Prostate gland (tissue), 2 donors: ENCODE measurements at regions not wholly inside any gene's neighbourhood (a gene's known extent, or its start where the extent isn't known, plus 50 kb on each side); places are given as distances from the start of the nearest gene placed in this dataset.

Experiments
- DNase-seq: peaks from one replicate; pipeline ENCODE4 v3.0.0-alpha.2; 2019; ENCODE audit warnings: low spot score
- H3K27ac ChIP-seq, 2 donors: fragments of 200-600 bp; sonication (generic); 2 replicates each; pipeline ENCODE4 v1.5.1; 2017 to 2019
- H3K27me3 ChIP-seq: fragments of 200-600 bp; sonication (generic); replicated peaks from 2 replicates; pipeline ENCODE4 v1.5.1; 2019; ENCODE audit not compliant: insufficient read depth
- H3K36me3 ChIP-seq, 2 donors: fragments of 200-600 bp; sonication (generic); 1 replicate in 1 of 2; 2 replicates in 1 of 2; pipeline versions ENCODE4 v1.5.1 to v1.8.1; 2017 to 2019
- H3K4me1 ChIP-seq: fragments of 200-600 bp; sonication (generic); replicated peaks from 2 replicates; pipeline ENCODE4 v1.5.1; 2019
- H3K4me3 ChIP-seq, 2 donors: fragments of 200-600 bp; sonication (generic); 2 replicates each; pipeline ENCODE4 v1.5.1; 2017 to 2019
- H3K9me3 ChIP-seq: fragments of 200-600 bp; sonication (generic); 2 replicates; pipeline ENCODE4 v1.5.1; 2017
- CTCF ChIP-seq, 4 experiments: fragments of 200-600 bp in 2 of 4; fragments of 450-650 bp in 2 of 4; sonication (generic) in 2 of 4; IDR thresholded peaks; 1 replicate in 3 of 4; 2 replicates in 1 of 4; pipeline ENCODE4 v1.5.1; 2016 to 2019; ENCODE audit warnings: antibody characterized with exemption in 4 of 4, mild to moderate bottlenecking in 2 of 4, moderate library complexity in 2 of 4
- POLR2A ChIP-seq: fragments of 450-650 bp; IDR thresholded peaks from one replicate; pipeline ENCODE4 v1.6.1; 2016; ENCODE audit warnings: antibody characterized with exemption, mild to moderate bottlenecking
- POLR2AphosphoS5 ChIP-seq: sonication (generic); formaldehyde crosslinking; IDR thresholded peaks from one replicate; pipeline ENCODE4 v1.6.1; 2017; ENCODE audit warnings: antibody characterized with exemption
- WGBS: methylation state at CpG from one replicate; pipeline ENCODE4 v1.1.5; 2018; 5-methylcytosine and 5-hydroxymethylcytosine counted together
- intact Hi-C: fragments of 100-400 bp; cut with DNase I; formaldehyde crosslinking; loops from one replicate; pipeline ENCODE4 v1.14.2; 2022

- peak; percentile 77 for DNase-seq
- WGBS = 28% methylated on average over 4 of the region's 4 CpGs
- H3K36me3 ChIP-seq = no peaks in the 10 kb centered on the region
- intact Hi-C loops = no loop called here
- H3K9me3 ChIP-seq = no peaks in the 10 kb centered on the region
- peaks cover 2% of the 10 kb centered on the region for H3K27me3 ChIP-seq
- H3K4me1 ChIP-seq = no peaks in the 10 kb centered on the region
- no peak overlapping the region for H3K27ac ChIP-seq
- TF ChIP-seq POLR2A (no peak), POLR2AphosphoS5 (peak; percentile 64)
- no peak overlapping the region for H3K4me3 ChIP-seq
Measured at GRCh38 chr2:176473177-176473576, 203.9 kb downstream of the MTX2 start.

GRCh38 chr2:176473851-176474250 lies 204.6 kb downstream of the MTX2 start:
- no peak for DNase-seq
- Histone ChIP-seq H3K36me3 (no peaks in the 10 kb centered on the region), H3K27me3 (peaks cover 2% of the 10 kb centered on the region), H3K9me3 (no peaks in the 10 kb centered on the region), H3K27ac (no peak overlapping the region), H3K4me3 (no peak overlapping the region), H3K4me1 (no peaks in the 10 kb centered on the region)
- 91% methylated on average over 6 of the region's 6 CpGs for WGBS
- intact Hi-C loops = no loop called here
- TF ChIP-seq CTCF (IDR thresholded peaks at IDR 0.05) (no peak), POLR2AphosphoS5 (no peak), POLR2A (no peak)

GRCh38 chr2:176477336-176477735 lies 208.1 kb downstream of the MTX2 start:
- H3K9me3 ChIP-seq = no peaks in the 10 kb centered on the region
- WGBS = 86% methylated on average over 1 of the region's 1 CpG
- H3K4me1 ChIP-seq = no peaks in the 10 kb centered on the region
- H3K4me3 ChIP-seq = no peak overlapping the region
- intact Hi-C loops = no loop called here
- H3K36me3 ChIP-seq = no peaks in the 10 kb centered on the region
- no peak for DNase-seq
- no peak for TF ChIP-seq POLR2AphosphoS5
- TF ChIP-seq POLR2A = no peak
- no peak for TF ChIP-seq CTCF (IDR thresholded peaks at IDR 0.05)
- peaks cover 6% of the 10 kb centered on the region for H3K27me3 ChIP-seq
- no peak overlapping the region for H3K27ac ChIP-seq

- 83% methylated on average over 1 of the region's 1 CpG for WGBS
- Histone ChIP-seq H3K4me1 (no peaks in the 10 kb centered on the region), H3K36me3 (no peaks in the 10 kb centered on the region), H3K9me3 (no peaks in the 10 kb centered on the region), H3K27me3 (peaks cover 6% of the 10 kb centered on the region), H3K27ac (no peak overlapping the region), H3K4me3 (no peak overlapping the region)
- no peak for TF ChIP-seq CTCF (IDR thresholded peaks at IDR 0.05)
- TF ChIP-seq POLR2A = no peak
- TF ChIP-seq POLR2AphosphoS5 = no peak
- DNase-seq = no peak
- intact Hi-C loops = no loop called here
Measured at GRCh38 chr2:176479961-176480360, 210.7 kb downstream of the MTX2 start.

GRCh38 chr2:176482107-176482506 lies 212.9 kb downstream of the MTX2 start:
- Histone ChIP-seq H3K4me1 (no peaks in the 10 kb centered on the region), H3K36me3 (no peaks in the 10 kb centered on the region), H3K9me3 (no peaks in the 10 kb centered on the region), H3K4me3 (no peak overlapping the region), H3K27me3 (peaks cover 4% of the 10 kb centered on the region), H3K27ac (no peak overlapping the region)
- TF ChIP-seq POLR2A (no peak), CTCF (IDR thresholded peaks at IDR 0.05) (no peak)
- WGBS = 69% methylated on average over 3 of the region's 3 CpGs
- DNase-seq = no peak
- intact Hi-C loops = no loop called here
